ENCODE measurements at regions not wholly inside any gene's neighbourhood (a gene's known extent, or its start where the extent isn't known, plus 50 kb on each side); places are given as distances from the start of the nearest gene placed in this dataset.

DNA sequence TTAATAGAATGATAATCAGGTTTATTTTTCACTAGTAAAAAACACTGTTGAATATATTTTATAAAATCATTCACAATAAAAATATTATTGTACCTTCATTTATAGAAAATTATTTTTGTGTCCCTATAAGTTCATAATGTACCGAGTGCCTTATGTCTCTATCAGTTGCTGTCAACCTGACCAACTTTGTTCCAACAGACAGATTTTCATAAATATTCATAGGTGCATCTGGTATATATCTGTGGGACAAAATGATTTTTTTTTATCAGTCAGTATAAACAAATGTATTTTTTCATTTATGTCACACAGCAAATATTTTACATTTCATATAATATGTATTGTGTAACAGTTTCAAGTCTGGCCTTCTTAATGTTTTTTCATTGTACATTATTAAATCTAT is 195.9 kb downstream of the HGF start:
- Histone ChIP-seq H3K36me3 (no peaks in the 10 kb centered on the region), H3K4me1 (ENCODE audit: insufficient read depth) (no peaks in the 10 kb centered on the region), H3K9me3 (no peaks in the 10 kb centered on the region), H3K27ac (no peak overlapping the region), H3K4me3 (no peak overlapping the region), H3K27me3 (no peaks in the 10 kb centered on the region)
- no peak for DNase-seq
- WGBS, 3 donors = 87 to 90% (median 88%) methylated on average over 1 of the region's 1 CpG
- intact Hi-C loops (cut with DNase I) = no loop called here
- TF ChIP-seq EP300 (IDR thresholded peaks at IDR 0.05) = no peak
- TF ChIP-seq POLR2A (IDR thresholded peaks at IDR 0.05) = no peak

DNA sequence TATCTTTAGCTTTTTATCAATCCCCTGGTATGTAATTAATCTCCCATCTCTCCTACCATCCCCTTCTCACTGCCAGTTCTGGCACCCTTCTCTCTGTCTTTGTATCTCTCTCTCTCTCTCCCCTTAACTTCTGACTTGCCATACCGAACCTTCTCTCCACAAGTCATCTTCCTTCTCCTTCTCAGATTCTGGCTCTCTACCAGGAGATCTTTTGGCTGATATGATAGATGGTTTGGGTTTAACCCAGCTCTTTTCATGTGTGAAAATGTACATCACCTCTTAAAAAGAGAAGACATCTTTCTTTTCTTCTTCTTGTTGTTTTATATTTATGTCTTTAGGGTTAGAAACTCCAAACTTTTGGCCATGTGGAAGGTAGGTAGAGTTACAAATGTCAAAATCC is 196.7 kb downstream of the HGF start:
- TF ChIP-seq EP300 (IDR thresholded peaks at IDR 0.05) = no peak
- TF ChIP-seq, protein P1, sequence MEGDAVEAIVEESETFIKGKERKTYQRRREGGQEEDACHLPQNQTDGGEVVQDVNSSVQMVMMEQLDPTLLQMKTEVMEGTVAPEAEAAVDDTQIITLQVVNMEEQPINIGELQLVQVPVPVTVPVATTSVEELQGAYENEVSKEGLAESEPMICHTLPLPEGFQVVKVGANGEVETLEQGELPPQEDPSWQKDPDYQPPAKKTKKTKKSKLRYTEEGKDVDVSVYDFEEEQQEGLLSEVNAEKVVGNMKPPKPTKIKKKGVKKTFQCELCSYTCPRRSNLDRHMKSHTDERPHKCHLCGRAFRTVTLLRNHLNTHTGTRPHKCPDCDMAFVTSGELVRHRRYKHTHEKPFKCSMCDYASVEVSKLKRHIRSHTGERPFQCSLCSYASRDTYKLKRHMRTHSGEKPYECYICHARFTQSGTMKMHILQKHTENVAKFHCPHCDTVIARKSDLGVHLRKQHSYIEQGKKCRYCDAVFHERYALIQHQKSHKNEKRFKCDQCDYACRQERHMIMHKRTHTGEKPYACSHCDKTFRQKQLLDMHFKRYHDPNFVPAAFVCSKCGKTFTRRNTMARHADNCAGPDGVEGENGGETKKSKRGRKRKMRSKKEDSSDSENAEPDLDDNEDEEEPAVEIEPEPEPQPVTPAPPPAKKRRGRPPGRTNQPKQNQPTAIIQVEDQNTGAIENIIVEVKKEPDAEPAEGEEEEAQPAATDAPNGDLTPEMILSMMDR (IDR thresholded peaks at IDR 0.05) = no peak
- TF ChIP-seq POLR2A (IDR thresholded peaks at IDR 0.05) = no peak
- 86 to 93% (median 88%) methylated on average over 1 of the region's 1 CpG for WGBS, 3 donors
- Histone ChIP-seq H3K27me3 (no peaks in the 10 kb centered on the region), H3K4me1 (ENCODE audit: insufficient read depth) (no peaks in the 10 kb centered on the region), H3K4me3 (no peak overlapping the region), H3K9me3 (no peaks in the 10 kb centered on the region), H3K36me3 (no peaks in the 10 kb centered on the region), H3K27ac (no peak overlapping the region)
- DNase-seq = no peak
- intact Hi-C loops (cut with DNase I) = no loop called here

DNA sequence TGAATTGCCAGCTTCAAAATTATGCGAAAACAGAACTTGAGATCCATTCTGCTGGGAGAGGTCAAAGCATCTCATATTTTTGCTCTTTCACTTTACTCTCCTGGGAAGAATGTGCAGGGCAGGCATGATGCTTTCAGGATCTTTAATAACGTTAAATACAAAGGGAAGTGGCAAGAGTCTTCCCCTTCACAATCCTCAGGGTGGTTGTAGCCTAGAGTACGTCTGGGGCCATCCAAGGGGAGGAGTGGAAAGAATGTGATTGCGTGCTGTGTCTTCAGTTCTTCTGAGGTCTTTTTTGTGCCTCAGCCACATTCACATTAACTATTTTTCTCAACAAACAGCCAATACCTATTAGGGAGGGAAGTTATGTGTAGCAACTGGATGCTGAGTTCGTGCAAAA is 207.3 kb downstream of the HGF start:
- H3K36me3 ChIP-seq = no peaks in the 10 kb centered on the region
- no peak overlapping the region for H3K27ac ChIP-seq
- TF ChIP-seq, protein P1 (IDR thresholded peaks at IDR 0.05) = no peak
- TF ChIP-seq POLR2A (IDR thresholded peaks at IDR 0.05) = no peak
- no peak for TF ChIP-seq EP300 (IDR thresholded peaks at IDR 0.05)
- H3K4me3 ChIP-seq = no peak overlapping the region
- WGBS, 3 donors = 69 to 73% (median 71%) methylated on average over 5 of the region's 5 CpGs
- H3K4me1 ChIP-seq (ENCODE audit: insufficient read depth) = no peaks in the 10 kb centered on the region
- H3K9me3 ChIP-seq = no peaks in the 10 kb centered on the region
- no peak for DNase-seq
- intact Hi-C loops (cut with DNase I) = no loop called here
- H3K27me3 ChIP-seq = no peaks in the 10 kb centered on the region

DNA sequence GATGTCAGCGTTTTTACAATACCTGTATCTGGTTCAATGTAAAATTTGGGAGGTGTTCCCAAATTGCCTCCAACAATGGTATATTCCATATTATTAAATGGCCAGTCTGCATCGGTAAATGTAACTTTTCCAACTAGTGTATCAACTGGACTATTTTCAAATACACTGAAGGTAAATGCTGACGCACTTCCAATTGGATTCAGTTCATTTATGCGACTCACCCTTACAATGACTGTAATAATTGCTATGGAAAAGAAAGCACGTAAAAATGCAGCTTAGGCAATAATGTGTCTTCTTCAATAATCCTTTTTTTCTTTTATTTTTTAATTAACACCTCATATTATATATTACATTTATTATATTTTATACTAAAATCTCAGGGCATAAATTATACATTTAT is 209.1 kb downstream of the HGF start:
- H3K4me3 ChIP-seq = no peak overlapping the region
- no peaks in the 10 kb centered on the region for H3K36me3 ChIP-seq
- H3K27me3 ChIP-seq = no peaks in the 10 kb centered on the region
- H3K27ac ChIP-seq = no peak overlapping the region
- no peaks in the 10 kb centered on the region for H3K4me1 ChIP-seq (ENCODE audit: insufficient read depth)
- 89 to 92% (median 92%) methylated on average over 5 of the region's 5 CpGs for WGBS, 3 donors
- no peak for DNase-seq
- H3K9me3 ChIP-seq = no peaks in the 10 kb centered on the region
- TF ChIP-seq POLR2A (IDR thresholded peaks at IDR 0.05) (no peak), EP300 (IDR thresholded peaks at IDR 0.05) (no peak)
- TF ChIP-seq, protein P1 (IDR thresholded peaks at IDR 0.05) = no peak
- intact Hi-C loops (cut with DNase I) = no loop called here

DNA sequence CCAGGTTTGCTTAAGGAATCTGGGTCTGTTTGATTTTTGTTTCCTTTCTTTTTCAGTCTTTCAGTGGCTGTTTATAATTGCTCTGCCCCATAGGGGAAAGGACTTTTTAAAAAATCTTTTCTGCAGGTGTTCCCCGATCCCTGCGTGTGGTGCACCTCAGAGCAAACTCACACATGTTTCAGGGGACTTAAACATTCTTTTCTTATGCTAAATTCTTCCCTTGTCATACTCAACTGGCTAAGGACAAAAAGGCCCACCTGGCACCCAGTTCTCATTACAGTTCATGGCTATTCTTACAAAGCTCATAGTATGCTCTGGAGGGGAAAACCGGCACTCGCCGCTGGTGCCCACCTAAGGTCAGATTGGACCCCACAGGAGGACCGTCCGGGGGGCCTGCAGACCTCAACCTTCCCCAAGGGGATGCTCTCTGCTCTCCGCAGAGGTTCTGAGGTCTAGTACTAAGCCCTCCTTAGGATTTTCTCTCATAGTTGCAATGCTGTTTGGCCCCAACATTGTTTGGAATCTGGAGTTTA is 220.3 kb downstream of the HGF start:
- no peaks in the 10 kb centered on the region for H3K9me3 ChIP-seq
- H3K27me3 ChIP-seq = no peaks in the 10 kb centered on the region
- DNase-seq = no peak
- no peak overlapping the region for H3K4me3 ChIP-seq
- no peaks in the 10 kb centered on the region for H3K4me1 ChIP-seq (ENCODE audit: insufficient read depth)
- intact Hi-C loops (cut with DNase I) = no loop called here
- WGBS, 3 donors = 94 to 98% (median 97%) methylated on average over 8 of the region's 8 CpGs
- no peak for TF ChIP-seq POLR2A (IDR thresholded peaks at IDR 0.05)
- TF ChIP-seq, protein P1 (IDR thresholded peaks at IDR 0.05) = no peak
- no peak for TF ChIP-seq EP300 (IDR thresholded peaks at IDR 0.05)
- H3K36me3 ChIP-seq = no peaks in the 10 kb centered on the region
- H3K27ac ChIP-seq = no peak overlapping the region

Data from ovary (tissue), 7 donors.